GM12878 (cell line): ENCODE measurements at regions not wholly inside any gene's neighbourhood (a gene's known extent, or its start where the extent isn't known, plus 50 kb on each side); places are given as distances from the start of the nearest gene placed in this dataset.

Source experiments
- ATAC-seq: fragments of 200-7000 bp; cut with Tn5 transposase; 3 replicates; pipeline ENCODE4 v1.9.1; 2020; ENCODE audit warnings: mild to moderate bottlenecking, moderate library complexity
- BruUV-seq: library from RNA; stranded (reverse); fragments of 400-500 nt; replicated peaks from 2 replicates; lab custom pipeline; 2021; lab: Mats Ljungman, UMichigan
- CTCF ChIA-PET: fragments of 300-600 bp; sonication (Branson Sonifier 250); formaldehyde crosslinking; extraction: SDS; loops from one replicate; lab custom pipeline; 2021; ENCODE audit warnings: inconsistent platforms; lab: Yijun Ruan, JAX
- POLR2A ChIA-PET: fragments of 350-600 bp; formaldehyde crosslinking; extraction: SDS; loops from one replicate; lab custom pipeline; 2021; ENCODE audit warnings: inconsistent platforms; lab: Charles Lee
- RAD21 ChIA-PET: fragments of 300-600 bp; sonication (Branson Sonifier 250); formaldehyde crosslinking; loops from one replicate; lab custom pipeline; 2023; ENCODE audit warnings: antibody characterized with exemption; ENCODE audit not compliant: unreplicated experiment; lab: Charles Lee
- SMC1A ChIA-PET: fragments of 300-600 bp; sonication (Branson Sonifier 250); formaldehyde crosslinking; loops from one replicate; lab custom pipeline; 2023; ENCODE audit not compliant: unreplicated experiment, uncharacterized antibody; lab: Charles Lee
- DNase-seq: peaks from one replicate; pipeline ENCODE4 v3.0.0-alpha.2; 2011; ENCODE audit warnings: low read depth, low spot score
- FAIRE-seq: peaks from 3 replicates; lab custom pipeline; 2011; peaks lifted over from hg19 to GRCh38; lab: Jason Lieb, UNC
- H2AFZ ChIP-seq: 2 replicates; pipeline ENCODE4 v1.6.0; 2011; ENCODE audit warnings: low read depth, low read length, control low read depth; ENCODE audit not compliant: control insufficient read depth
- H3K27ac ChIP-seq: 2 replicates; pipeline ENCODE4 v1.5.1; 2011; ENCODE audit warnings: control low read depth; ENCODE audit not compliant: control insufficient read depth, insufficient read depth
- H3K27me3 ChIP-seq, 2 experiments: replicated peaks in 1 of 2; 2 replicates each; pipeline versions ENCODE4 v1.6.0 to v1.6.1; 2011; ENCODE audit warnings: low read length in 1 of 2; ENCODE audit not compliant: control insufficient read depth in 2 of 2, insufficient read depth in 2 of 2
- H3K36me3 ChIP-seq, 2 experiments: 2 replicates each; pipeline ENCODE4 v1.5.1; 2011; ENCODE audit warnings: low read length in 1 of 2; ENCODE audit not compliant: control insufficient read depth in 2 of 2, insufficient read depth in 2 of 2
- H3K4me1 ChIP-seq: 2 replicates; pipeline ENCODE4 v1.6.1; 2011; ENCODE audit warnings: mild to moderate bottlenecking, low read length, moderate library complexity, mixed read lengths; ENCODE audit not compliant: control insufficient read depth, insufficient read depth
- H3K4me2 ChIP-seq: 2 replicates; pipeline ENCODE4 v1.6.0; 2011; ENCODE audit warnings: control low read depth; ENCODE audit not compliant: control insufficient read depth, insufficient read depth
- H3K4me3 ChIP-seq: fragments of 200-600 bp; sonication (generic); 2 replicates; pipeline ENCODE4 v1.5.1; 2016
- H3K79me2 ChIP-seq: 2 replicates; pipeline ENCODE4 v1.6.0; 2011; ENCODE audit warnings: low read length; ENCODE audit not compliant: control insufficient read depth, insufficient read depth
- H3K9ac ChIP-seq: 2 replicates; pipeline ENCODE4 v1.8.0; 2011; ENCODE audit warnings: low read length, control low read depth, mixed read lengths; ENCODE audit not compliant: control insufficient read depth, insufficient read depth
- H3K9me3 ChIP-seq: replicated peaks from 3 replicates; pipeline ENCODE4 v1.5.1; 2011; ENCODE audit warnings: mild to moderate bottlenecking, low read length; ENCODE audit not compliant: control insufficient read depth, insufficient read depth
- H4K20me1 ChIP-seq: 2 replicates; pipeline ENCODE4 v1.6.0; 2011; ENCODE audit not compliant: control insufficient read depth, insufficient read depth
- CBX3 ChIP-seq: fragments of 200-600 bp; sonication (generic); IDR thresholded peaks from 2 replicates; pipeline ENCODE4 v1.6.1; 2016; ENCODE audit warnings: low read depth, borderline replicate concordance
- ESRRA ChIP-seq: IDR thresholded peaks from 2 replicates; pipeline ENCODE4 v1.6.1; 2012; ENCODE audit warnings: mild to moderate bottlenecking, low read length, improper control_type of control experiment
- MAX ChIP-seq: IDR thresholded peaks from 2 replicates; pipeline ENCODE4 v1.6.1; 2012; ENCODE audit warnings: low read depth, low read length, improper control_type of control experiment
- MTA2 ChIP-seq: fragments of 450-650 bp; IDR thresholded peaks from 2 replicates; pipeline ENCODE4 v1.6.1; 2016; ENCODE audit warnings: low read depth, mild to moderate bottlenecking, moderate library complexity
- NFIC ChIP-seq: IDR thresholded peaks from 2 replicates; pipeline ENCODE4 v1.6.1; 2012; ENCODE audit warnings: low read depth, mild to moderate bottlenecking, inconsistent platforms, low read length, moderate library complexity
- NR2F1 ChIP-seq: fragments of 450-650 bp; conservative IDR thresholded peaks from 2 replicates; pipeline ENCODE4 v1.6.1; 2017; ENCODE audit warnings: mild to moderate bottlenecking
- PKNOX1 ChIP-seq: fragments of 450-650 bp; IDR thresholded peaks from 2 replicates; pipeline ENCODE4 v1.6.1; 2016; ENCODE audit warnings: mild to moderate bottlenecking
- SUZ12 ChIP-seq: fragments of 200-600 bp; sonication (generic); IDR thresholded peaks from one replicate; pipeline ENCODE4 v1.6.1; 2018; ENCODE audit warnings: antibody characterized with exemption, mild to moderate bottlenecking; ENCODE audit not compliant: unreplicated experiment
- TAF1 ChIP-seq: IDR thresholded peaks from 2 replicates; pipeline ENCODE4 v1.6.1; 2011; ENCODE audit warnings: mild to moderate bottlenecking, low read depth, low read length, borderline replicate concordance
- TCF12 ChIP-seq: IDR thresholded peaks from 2 replicates; pipeline ENCODE4 v1.6.1; 2011; ENCODE audit warnings: low read depth, mild to moderate bottlenecking, low read length
- USF2 ChIP-seq: IDR thresholded peaks from 2 replicates; pipeline ENCODE4 v1.6.1; 2011; ENCODE audit warnings: low read depth, low read length, improper control_type of control experiment, borderline replicate concordance
- ZNF217 ChIP-seq: fragments of 450-650 bp; IDR thresholded peaks from 2 replicates; pipeline ENCODE4 v1.6.1; 2017; ENCODE audit warnings: antibody characterized with exemption, mild to moderate bottlenecking
- WGBS: methylation state at CpG from one replicate; pipeline ENCODE4 v1.1.6; 2016; ENCODE audit warnings: low lambda C conversion rate; ENCODE audit not compliant: insufficient replicate concordance, insufficient coverage; ENCODE audit errors: missing lambda C conversion rate; 5-methylcytosine and 5-hydroxymethylcytosine counted together
- in situ Hi-C: fragments of 300-500 bp; cut with MboI; formaldehyde crosslinking; loops from 9 replicates; pipeline ENCODE4 v1.14.3; 2018; ENCODE audit warnings: mixed read lengths
- intact Hi-C: fragments of 100-400 bp; cut with micrococcal nuclease; formaldehyde crosslinking; loops from one replicate; pipeline ENCODE4 v1.14.2; 2022; ENCODE audit not compliant: unreplicated experiment

- TF ChIP-seq MAX (no peak), SUZ12 (no peak), CBX3 (no peak), TCF12 (peak; percentile 97), ESRRA (no peak), MTA2 (0 out of 2 replicates have a peak, but pooled peaks have one; percentile 7), USF2 (peak; percentile 74), PKNOX1 (no peak), NFIC (peak; percentile 68; the same call in 1 of the 2 replicates), NR2F1 (peak; percentile 92)
Measured at GRCh38 chr5:173680660-173681242, 64.3 kb upstream of the BOD1 start (continued).

GRCh38 chr5:173682313-173682712, 65.9 kb upstream of the BOD1 start:
- no peak overlapping the region for H3K4me3 ChIP-seq
- ATAC-seq, result no peak
- H3K9me3 ChIP-seq, result peaks cover 7% of the 10 kb centered on the region; the same call in 2 of the 3 replicates
- H4K20me1 ChIP-seq, result no peaks in the 10 kb centered on the region
- H3K4me1 ChIP-seq, result peaks cover 32% of the 10 kb centered on the region
- peak overlapping the region; percentile 66; the same call in 1 of the 2 replicates for H3K27ac ChIP-seq
- FAIRE-seq, result no peak
- no TSS peak for BruUV-seq
- H3K9ac ChIP-seq, result no peak overlapping the region
- H3K79me2 ChIP-seq, result no peaks in the 10 kb centered on the region
- intact Hi-C loops (loop anchor here (5.0 to 10.0 kb wide), 4 partner anchors 102 to 242 kb away; partner anchors contain the start of gene CPEB4), in situ Hi-C loops (no loop called here)
- CTCF ChIA-PET, result no interaction called here
- WGBS, result 48% methylated on average over 2 of the region's 2 CpGs
- SMC1A ChIA-PET, result no interaction called here
- RAD21 ChIA-PET, result no interaction called here
- H2AFZ ChIP-seq, result peak overlapping the region; percentile 37
- H3K27me3 ChIP-seq, result no peaks in the 10 kb centered on the region
- DNase-seq, result no peak
- no peaks in the 10 kb centered on the region for H3K36me3 ChIP-seq
- no peak for TF ChIP-seq TAF1
- peak; percentile 65; the same call in 1 of the 2 replicates for TF ChIP-seq ZNF217
- POLR2A ChIA-PET, result no interaction called here
- 0 out of 2 replicates have a peak overlapping the region, but pooled peaks have one; percentile 4 for H3K4me2 ChIP-seq
